GM12892 (cell line): ENCODE measurements at regions not wholly inside any gene's neighbourhood (a gene's known extent, or its start where the extent isn't known, plus 50 kb on each side); places are given as distances from the start of the nearest gene placed in this dataset.

Source experiments
- DNase-seq: peaks from one replicate; pipeline ENCODE4 v3.0.0; 2011; ENCODE audit not compliant: insufficient read length
- FAIRE-seq: peaks from 2 replicates; lab custom pipeline; 2011; peaks lifted over from hg19 to GRCh38; lab: Jason Lieb, UNC
- POLR2A ChIP-seq: IDR thresholded peaks from 2 replicates; pipeline ENCODE4 v1.6.1; 2011; ENCODE audit warnings: low read depth, low read length, control low read depth
- POLR2AphosphoS5 ChIP-seq: IDR thresholded peaks from 2 replicates; pipeline ENCODE4 v1.6.1; 2011; ENCODE audit warnings: low read depth, low read length, control low read depth
- TAF1 ChIP-seq: IDR thresholded peaks from 2 replicates; pipeline ENCODE4 v1.6.1; 2011; ENCODE audit warnings: low read depth, mild to moderate bottlenecking, control low read depth, low read length, borderline replicate concordance

DNA sequence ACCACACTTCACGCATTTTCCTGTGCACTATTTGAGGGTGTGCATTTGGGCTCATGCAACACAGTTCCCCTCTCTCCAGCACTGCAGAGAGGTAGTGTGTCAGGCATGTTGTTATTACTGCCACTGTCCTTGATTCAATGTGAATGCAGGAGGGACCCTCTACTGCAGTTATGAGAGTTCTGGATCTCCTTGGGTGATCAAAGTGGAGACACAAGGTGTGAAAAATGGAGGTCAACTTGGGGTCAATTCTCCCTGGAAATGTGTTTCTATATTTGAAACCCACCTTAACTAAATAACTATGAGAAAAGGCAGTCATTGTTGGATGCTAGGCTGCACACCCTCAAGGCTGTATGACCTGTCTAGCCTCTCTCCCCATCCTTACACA is 73.9 kb upstream of the FAM171A1 start:
- FAIRE-seq (no peak), DNase-seq (no peak)
- TF ChIP-seq POLR2A = no peak
- no peak for TF ChIP-seq TAF1
- no peak for TF ChIP-seq POLR2AphosphoS5

DNA sequence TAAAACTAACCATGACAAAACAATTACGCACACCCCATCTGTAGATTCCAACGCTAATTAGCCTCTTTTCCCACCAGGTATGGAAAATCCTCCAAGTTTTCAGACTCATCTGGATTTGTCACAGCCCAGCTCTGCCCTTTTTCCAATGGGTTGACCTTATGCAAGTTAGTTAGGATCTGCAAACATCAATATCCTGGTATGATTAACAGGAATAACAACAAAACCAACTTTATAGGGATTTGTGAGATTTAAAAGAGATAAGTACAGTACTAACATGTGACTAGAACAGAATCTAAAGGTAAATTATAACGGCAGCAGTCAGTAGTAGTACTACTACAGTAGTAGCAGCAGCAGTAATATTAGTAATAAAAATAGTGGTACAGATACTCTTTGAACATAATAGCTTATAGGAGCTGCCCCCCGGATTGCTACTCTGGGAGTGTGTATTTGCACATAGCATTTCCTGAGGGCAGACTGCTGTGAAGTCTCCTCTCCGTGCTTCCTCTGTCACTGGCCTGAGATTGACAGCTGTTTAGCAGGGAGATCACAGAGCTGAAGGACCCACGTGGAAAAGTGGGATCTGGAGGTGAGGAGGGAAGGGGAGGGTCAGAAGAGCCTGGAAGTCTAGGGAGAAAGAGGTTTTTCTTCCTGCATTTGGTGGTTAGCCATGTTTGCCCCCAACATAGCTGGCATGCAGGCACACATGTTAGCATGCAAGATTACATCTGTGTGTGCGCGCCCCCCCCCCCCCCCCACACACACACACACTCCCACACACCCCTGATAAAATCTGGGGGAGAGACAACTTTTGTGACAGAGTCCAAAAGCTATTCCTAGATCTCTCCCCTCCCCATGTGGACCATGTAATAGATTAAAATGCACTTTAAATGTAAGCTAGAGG is 73.3 kb upstream of the FAM171A1 start:
- FAIRE-seq (no peak), DNase-seq (no peak)
- no peak for TF ChIP-seq POLR2AphosphoS5
- TF ChIP-seq TAF1 = no peak
- no peak for TF ChIP-seq POLR2A

DNA sequence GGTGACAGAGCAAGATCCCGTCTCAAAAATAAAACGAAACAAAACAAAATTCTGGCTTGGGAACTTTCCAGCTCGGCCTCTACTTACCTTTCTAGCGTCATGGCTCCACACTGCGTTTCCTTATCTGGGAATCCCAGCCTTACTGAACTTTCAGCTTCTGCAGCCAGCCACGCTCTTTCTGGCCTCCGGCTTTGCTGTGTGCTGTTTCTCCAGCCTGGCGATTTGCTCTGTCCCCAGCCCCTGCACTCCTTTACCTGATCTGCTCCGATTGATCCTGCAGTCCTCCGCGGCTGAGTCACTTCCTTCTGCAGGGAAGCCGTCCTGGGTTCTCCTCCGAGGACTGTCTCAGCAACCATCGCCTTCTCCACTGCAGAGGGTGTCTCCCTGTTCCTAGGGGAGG is 71.0 kb upstream of the FAM171A1 start:
- DNase-seq (no peak), FAIRE-seq (no peak)

DNA sequence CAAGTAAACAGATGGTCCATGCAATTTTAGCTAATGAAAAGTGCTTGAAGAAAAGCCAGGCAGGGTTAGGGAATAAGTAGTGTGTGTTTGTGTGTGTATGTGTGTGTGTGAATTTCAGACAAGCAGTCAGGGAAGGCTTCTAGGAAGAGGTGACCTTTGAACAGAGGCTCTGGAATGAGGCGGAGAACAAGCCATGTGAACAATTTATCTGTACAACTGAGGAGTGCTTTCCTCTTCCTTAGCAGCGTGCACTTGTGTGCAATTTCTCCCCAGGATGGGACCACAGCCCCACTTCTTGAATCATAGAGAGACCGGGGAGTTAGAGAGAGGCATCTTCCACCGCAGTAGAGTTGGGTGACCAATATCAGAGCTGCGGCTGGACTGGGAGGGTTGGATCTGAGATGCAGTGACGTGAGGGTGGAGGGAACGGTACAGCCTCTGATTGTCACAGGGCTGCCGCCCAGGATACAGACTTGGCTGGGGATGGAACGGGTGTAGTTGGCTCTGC is 69.2 kb upstream of the FAM171A1 start:
- no peak for DNase-seq
- TF ChIP-seq TAF1 (no peak), POLR2AphosphoS5 (no peak), POLR2A (no peak)
- FAIRE-seq = no peak

More for the DNA sequence above, 71.0 kb upstream of the FAM171A1 start:
- TF ChIP-seq POLR2A (no peak), POLR2AphosphoS5 (no peak), TAF1 (no peak)

DNA sequence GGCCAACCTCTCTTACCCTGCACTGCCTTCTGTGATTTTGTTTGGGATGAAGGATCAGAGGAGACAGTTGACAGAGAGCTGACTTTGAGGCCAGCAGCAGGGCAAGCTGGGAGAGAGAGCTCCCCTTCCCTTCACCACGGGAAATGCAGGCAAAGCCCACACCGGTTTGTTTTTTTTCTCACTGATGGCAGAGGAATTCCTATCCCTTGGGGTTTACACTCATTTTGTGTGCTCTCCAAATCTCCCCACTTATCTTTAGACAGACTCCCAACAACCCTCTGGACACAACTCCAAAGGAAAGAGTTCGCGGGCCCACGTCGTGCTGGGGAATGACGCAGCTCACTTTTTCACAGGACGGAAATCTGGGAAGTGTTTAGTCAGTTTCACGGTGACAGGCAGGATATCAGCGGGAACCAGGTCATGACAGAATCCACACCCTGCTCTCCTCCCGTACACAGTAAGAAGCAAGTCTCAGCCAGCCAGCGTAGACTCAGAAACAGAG is 68.3 kb upstream of the FAM171A1 start:
- no peak for FAIRE-seq
- DNase-seq = no peak
- TF ChIP-seq POLR2AphosphoS5 (no peak), TAF1 (no peak), POLR2A (no peak)

DNA sequence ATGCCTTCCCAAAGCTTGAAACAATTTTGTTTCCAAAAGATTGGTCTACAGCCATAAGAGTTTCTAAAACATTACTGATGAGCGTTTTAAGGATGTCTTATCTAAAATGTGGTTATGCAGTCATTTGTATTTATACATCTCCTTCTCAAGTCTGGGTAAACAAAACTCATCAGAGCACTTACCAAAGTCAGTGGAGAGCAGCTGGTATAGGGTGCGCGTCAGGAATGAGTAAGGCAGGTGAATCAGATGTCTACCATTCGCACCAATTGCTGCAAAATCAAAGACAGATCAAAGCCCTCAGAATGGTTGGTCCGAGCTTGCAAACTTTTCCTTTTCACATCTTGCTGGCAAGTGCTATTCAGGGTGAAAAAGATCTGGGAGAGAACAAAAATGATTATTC is 65.6 kb upstream of the FAM171A1 start:
- DNase-seq (no peak), FAIRE-seq (no peak)

DNA sequence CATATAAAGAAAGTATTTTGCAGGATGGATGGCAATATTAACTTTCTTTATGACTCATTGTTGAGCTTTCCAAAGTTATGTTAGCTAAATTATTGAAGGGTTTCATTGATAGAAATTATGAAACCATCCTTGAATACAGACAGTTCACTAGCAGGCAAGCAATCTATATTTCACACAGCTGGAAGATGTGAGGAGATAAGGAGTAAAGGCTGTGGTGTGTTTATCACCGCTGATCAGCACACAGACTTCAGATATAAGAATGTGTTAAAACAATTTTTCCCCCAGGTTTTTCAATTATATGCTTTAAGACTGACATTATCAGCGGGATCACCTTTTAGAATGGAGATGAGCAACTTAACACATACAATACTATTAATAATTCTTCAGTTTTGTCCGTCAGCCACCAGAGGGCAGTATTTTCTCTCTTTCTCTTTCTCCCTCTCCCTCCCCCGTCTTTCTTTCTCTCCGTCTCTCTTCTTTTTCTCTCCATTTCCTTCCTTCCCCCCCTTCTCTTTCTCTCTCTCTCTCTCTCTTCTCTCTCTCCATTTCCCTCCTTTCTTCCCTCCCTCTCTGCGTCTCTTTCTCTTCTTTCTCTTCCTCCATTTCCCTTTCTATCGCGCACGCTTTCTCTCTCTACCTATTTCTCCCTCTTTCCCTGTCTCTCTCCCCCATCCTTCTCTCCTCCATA is 62.9 kb upstream of the FAM171A1 start:
- peak; percentile 17 for DNase-seq
- FAIRE-seq = peak; percentile 46
- TF ChIP-seq TAF1 (no peak), POLR2A (no peak)

More for the DNA sequence above, 65.6 kb upstream of the FAM171A1 start:
- TF ChIP-seq TAF1 = no peak
- TF ChIP-seq POLR2AphosphoS5 = no peak
- TF ChIP-seq POLR2A = no peak

DNA sequence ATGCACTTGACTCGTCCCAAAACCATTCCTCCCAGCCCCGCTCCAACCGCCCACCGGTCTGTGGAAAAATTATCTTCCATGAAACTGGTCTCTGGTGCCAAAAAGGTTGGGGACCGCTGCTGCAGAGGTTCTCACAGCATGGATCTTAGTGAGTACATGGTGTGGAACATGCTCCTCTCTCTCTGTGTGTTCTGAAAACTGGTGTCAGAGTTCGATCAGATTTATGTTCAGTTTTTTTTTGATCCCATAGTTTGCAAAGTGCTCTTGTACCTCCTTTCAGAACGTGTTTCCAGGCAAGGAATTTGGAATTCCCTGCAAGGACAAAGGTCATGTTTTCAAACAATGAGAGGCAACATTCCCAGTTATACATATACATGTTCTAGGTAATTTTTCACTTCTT is 61.2 kb upstream of the FAM171A1 start:
- no peak for TF ChIP-seq POLR2AphosphoS5
- TF ChIP-seq POLR2A = no peak
- TF ChIP-seq TAF1 = no peak
- DNase-seq = no peak
- no peak for FAIRE-seq

DNA sequence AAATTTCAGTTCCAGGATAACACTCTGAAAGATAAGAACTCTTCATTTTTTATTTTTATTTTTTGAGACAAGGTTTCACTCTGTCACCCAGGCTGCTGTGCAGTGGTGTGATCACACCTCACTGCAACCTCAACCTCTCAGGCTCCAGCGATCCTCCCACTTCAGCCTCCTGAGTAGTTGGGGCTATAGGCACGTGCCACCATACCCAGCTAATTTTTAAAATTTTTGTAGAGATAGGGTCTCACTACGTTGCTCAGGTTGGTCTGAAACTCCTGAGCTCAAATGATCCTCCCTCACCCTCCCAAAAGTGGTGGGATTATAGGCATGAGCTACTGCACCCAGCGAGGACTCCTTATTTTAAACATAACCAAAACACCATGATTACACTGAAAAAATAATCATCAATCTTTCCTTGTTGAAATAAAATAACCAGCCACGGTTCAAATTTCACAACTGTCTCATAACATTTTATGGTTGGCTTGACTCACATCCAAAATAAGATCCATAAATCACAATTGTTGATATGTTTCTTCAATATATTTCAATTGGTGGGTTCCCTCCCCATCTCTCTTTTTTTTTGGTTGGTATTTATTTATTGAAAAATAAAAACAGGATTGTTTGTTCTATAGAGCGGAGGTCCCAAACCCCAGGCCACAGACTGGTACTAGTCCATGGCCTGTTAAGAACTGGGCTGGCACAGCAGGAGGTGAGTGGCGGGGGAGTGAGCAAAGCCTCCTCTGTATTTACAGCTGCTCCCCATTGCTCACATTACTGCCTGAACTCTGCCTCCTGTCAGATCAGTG is 60.1 kb upstream of the FAM171A1 start:
- DNase-seq = no peak
- no peak for FAIRE-seq

DNA sequence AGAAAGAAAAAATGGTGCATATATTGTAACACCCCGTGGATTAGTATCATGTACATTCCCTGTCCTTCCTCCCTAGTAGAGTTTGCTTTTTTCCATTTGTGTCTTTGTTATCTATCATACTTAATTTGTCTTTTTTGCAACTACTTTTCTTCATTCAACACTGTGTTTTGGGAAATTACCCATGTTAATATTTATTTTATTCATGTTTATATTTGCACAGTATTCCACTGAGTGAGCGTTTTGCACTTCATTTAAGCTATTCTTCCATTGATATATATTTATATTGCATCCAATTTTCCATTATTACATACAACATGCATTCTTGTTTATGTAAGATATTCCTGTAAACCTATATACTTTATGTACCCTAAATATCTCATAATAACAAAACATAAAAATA is 57.6 kb upstream of the FAM171A1 start:
- DNase-seq (no peak), FAIRE-seq (no peak)
- TF ChIP-seq POLR2AphosphoS5 (no peak), TAF1 (no peak), POLR2A (no peak)

More for the DNA sequence above, 60.1 kb upstream of the FAM171A1 start:
- TF ChIP-seq TAF1 (no peak), POLR2A (no peak), POLR2AphosphoS5 (no peak)
